Fibroblast of villous mesenchyme (primary cell): ENCODE measurements at regions not wholly inside any gene's neighbourhood (a gene's known extent, or its start where the extent isn't known, plus 50 kb on each side); places are given as distances from the start of the nearest gene placed in this dataset.

ENCODE experiments used
- DNase-seq: peaks from one replicate; pipeline ENCODE4 v3.0.0-alpha.2; 2010; ENCODE audit warnings: low read depth
- H3K4me3 ChIP-seq: 2 replicates; pipeline ENCODE4 v1.5.1; 2011; ENCODE audit warnings: low read depth, mild to moderate bottlenecking, low read length
- CTCF ChIP-seq: IDR thresholded peaks from 2 replicates; pipeline ENCODE4 v1.5.1; 2012; ENCODE audit warnings: low read depth, mild to moderate bottlenecking, low read length; ENCODE audit not compliant: insufficient read depth

- TF ChIP-seq CTCF = no peak
- H3K4me3 ChIP-seq = no peak overlapping the region
- DNase-seq = no peak
These were observed 327.0 kb upstream of the PCDH9 start for GRCh38 chr13:67557118-67557517.

GRCh38 chr13:67554746-67555452, 324.8 kb upstream of the PCDH9 start:
- no peak for TF ChIP-seq CTCF
- no peak for DNase-seq
- no peak overlapping the region for H3K4me3 ChIP-seq

DNA sequence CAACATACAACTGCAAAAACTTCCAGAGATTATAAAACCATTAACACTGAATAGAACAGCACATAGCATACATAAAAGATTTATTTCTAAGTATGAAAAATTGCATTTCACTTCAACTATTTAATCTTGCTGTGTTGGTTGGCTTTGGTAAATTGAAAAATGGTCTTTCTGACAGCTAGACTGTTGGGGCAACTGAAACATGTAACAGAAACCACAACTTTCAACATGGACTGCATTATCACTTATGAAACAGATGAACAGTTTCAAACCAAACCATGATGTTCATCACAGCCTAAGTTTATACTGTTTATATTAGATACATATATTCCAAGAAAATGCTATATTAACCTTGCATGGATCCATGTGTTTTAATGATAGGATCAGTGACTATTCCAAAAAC, 324.1 kb upstream of the PCDH9 start:
- TF ChIP-seq CTCF = no peak
- DNase-seq = no peak
- no peak overlapping the region for H3K4me3 ChIP-seq

DNA sequence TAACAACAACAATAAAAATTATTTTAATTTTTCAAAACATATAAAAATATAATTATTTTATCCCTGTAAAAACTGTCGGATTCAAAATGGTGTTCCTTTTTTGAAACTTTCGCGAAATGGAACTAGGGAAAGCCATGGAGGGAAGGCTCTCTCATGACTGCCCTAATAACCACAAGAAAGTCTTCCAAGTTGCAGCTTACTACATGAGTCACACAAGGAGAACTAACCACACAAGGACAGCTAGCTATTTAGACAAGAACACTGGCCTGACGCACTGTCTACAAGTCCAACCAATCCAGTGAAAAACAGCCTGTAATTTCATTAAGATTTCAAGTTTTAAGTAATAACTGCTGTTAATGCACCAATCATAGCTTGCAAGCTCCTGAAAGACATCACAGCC, 319.2 kb upstream of the PCDH9 start:
- no peak overlapping the region for H3K4me3 ChIP-seq
- DNase-seq = no peak

DNA sequence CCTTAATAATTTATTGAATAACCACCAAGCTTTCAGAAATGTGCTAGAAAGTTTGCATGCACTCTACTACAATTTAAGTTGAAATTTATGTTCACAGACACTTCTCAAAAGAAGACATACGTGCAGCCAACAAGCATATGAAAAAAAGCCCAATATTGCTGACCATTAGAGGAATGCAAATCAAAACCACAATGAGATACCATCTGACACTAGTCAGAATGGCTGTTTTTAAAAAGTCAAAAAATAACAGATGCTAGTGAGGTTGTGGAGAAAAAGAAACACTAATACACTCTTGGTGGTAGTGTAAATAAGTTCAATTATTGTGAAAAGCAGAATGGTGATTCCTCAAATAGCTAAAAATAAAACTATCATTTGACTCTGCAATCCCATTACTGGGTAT, 308.8 kb upstream of the PCDH9 start:
- no peak overlapping the region for H3K4me3 ChIP-seq
- no peak for DNase-seq
- no peak for TF ChIP-seq CTCF

More for the DNA sequence above, 319.2 kb upstream of the PCDH9 start:
- TF ChIP-seq CTCF = no peak

- no peak for DNase-seq
- no peak overlapping the region for H3K4me3 ChIP-seq
- TF ChIP-seq CTCF = no peak
These were observed 290.8 kb upstream of the PCDH9 start for GRCh38 chr13:67520886-67521285.

GRCh38 chr13:67519356-67519755, 289.2 kb upstream of the PCDH9 start:
- H3K4me3 ChIP-seq = no peak overlapping the region
- no peak for DNase-seq
- TF ChIP-seq CTCF = no peak
